Suprapubic skin (tissue), 4 donors: ENCODE measurements at regions not wholly inside any gene's neighbourhood (a gene's known extent, or its start where the extent isn't known, plus 50 kb on each side); places are given as distances from the start of the nearest gene placed in this dataset.

Source experiments
- CTCF ChIP-seq, 2 donors: fragments of 200-600 bp in 1 of 2; fragments of 450-650 bp in 1 of 2; sonication (generic) in 1 of 2; IDR thresholded peaks; one replicate each; pipeline ENCODE4 v1.5.1; 2016 to 2019; ENCODE audit warnings: antibody characterized with exemption in 2 of 2, mild to moderate bottlenecking in 1 of 2, moderate library complexity in 1 of 2
- EP300 ChIP-seq: sonication (generic); formaldehyde crosslinking; IDR thresholded peaks from one replicate; pipeline ENCODE4 v1.6.1; 2017; ENCODE audit warnings: antibody characterized with exemption
- POLR2A ChIP-seq, 2 donors: fragments of 450-650 bp; IDR thresholded peaks; one replicate each; pipeline ENCODE4 v1.6.1; 2017; ENCODE audit warnings: antibody characterized with exemption in 2 of 2, mild to moderate bottlenecking in 2 of 2, moderate library complexity in 2 of 2
- POLR2AphosphoS5 ChIP-seq, 3 donors: sonication (generic); formaldehyde crosslinking; IDR thresholded peaks; one replicate each; pipeline ENCODE4 v1.6.1; 2017; ENCODE audit warnings: antibody characterized with exemption in 3 of 3

GRCh38 chr9:96150324-96151227 is 151.4 kb downstream of the HSD17B3 start:
- TF ChIP-seq CTCF (IDR thresholded peaks at IDR 0.05) (no peak), POLR2AphosphoS5 (IDR thresholded peaks at IDR 0.05) (no peak), EP300 (no peak), POLR2A (IDR thresholded peaks at IDR 0.05) (no peak)
